H9 (cell line): ENCODE measurements at regions not wholly inside any gene's neighbourhood (a gene's known extent, or its start where the extent isn't known, plus 50 kb on each side); places are given as distances from the start of the nearest gene placed in this dataset.

Source experiments
- DNase-seq: peaks from one replicate; pipeline ENCODE4 v3.0.0-alpha.2; 2017
- H2AFZ ChIP-seq: one replicate; pipeline ENCODE4 v1.6.1; 2013; ENCODE audit warnings: mild to moderate bottlenecking, low read length, control low read depth, moderate library complexity
- H2AK5ac ChIP-seq: 2 replicates; pipeline ENCODE4 v1.6.1; 2013; ENCODE audit warnings: low read length, control low read depth, mixed read lengths; ENCODE audit not compliant: insufficient read length
- H2BK120ac ChIP-seq: one replicate; pipeline ENCODE4 v1.6.1; 2013; ENCODE audit warnings: low read depth, mild to moderate bottlenecking, low read length, control low read depth, inconsistent platforms; ENCODE audit not compliant: poor library complexity, severe bottlenecking
- H2BK12ac ChIP-seq: 2 replicates; pipeline ENCODE4 v1.6.1; 2013; ENCODE audit warnings: low read length, control low read depth, mixed read lengths, low read depth; ENCODE audit not compliant: insufficient read length
- H2BK15ac ChIP-seq: 2 replicates; pipeline ENCODE4 v1.6.1; 2013; ENCODE audit warnings: low read depth, low read length, control low read depth
- H2BK20ac ChIP-seq: one replicate; pipeline ENCODE4 v1.6.1; 2013; ENCODE audit warnings: low read depth, mild to moderate bottlenecking, low read length, control low read depth, inconsistent platforms; ENCODE audit not compliant: poor library complexity, severe bottlenecking
- H2BK5ac ChIP-seq: 2 replicates; pipeline ENCODE4 v1.6.1; 2013; ENCODE audit warnings: low read length, control low read depth, mixed read lengths; ENCODE audit not compliant: insufficient read length
- H3K14ac ChIP-seq: 2 replicates; pipeline ENCODE4 v1.6.1; 2013; ENCODE audit warnings: low read length, control low read depth; ENCODE audit not compliant: insufficient read depth
- H3K18ac ChIP-seq: 2 replicates; pipeline ENCODE4 v1.6.1; 2013; ENCODE audit warnings: low read depth, mild to moderate bottlenecking, mixed read lengths, low read length, control low read depth; ENCODE audit not compliant: insufficient read length
- H3K23ac ChIP-seq: 2 replicates; pipeline ENCODE4 v1.6.1; 2013; ENCODE audit warnings: low read length, control low read depth, mixed read lengths, low read depth; ENCODE audit not compliant: insufficient read length
- H3K23me2 ChIP-seq: 2 replicates; pipeline ENCODE4 v1.6.1; 2013; ENCODE audit warnings: low read depth, mild to moderate bottlenecking, mixed read lengths, low read length, control low read depth; ENCODE audit not compliant: insufficient read length, poor library complexity, severe bottlenecking
- H3K27ac ChIP-seq: 2 replicates; pipeline ENCODE4 v1.5.1; 2013; ENCODE audit warnings: low read length, control low read depth, mixed read lengths, low read depth; ENCODE audit not compliant: insufficient read length
- H3K27me3 ChIP-seq: 2 replicates; pipeline ENCODE4 v1.6.1; 2013; ENCODE audit warnings: low read length, control low read depth, inconsistent platforms; ENCODE audit not compliant: insufficient read depth
- H3K4ac ChIP-seq: 2 replicates; pipeline ENCODE4 v1.6.1; 2013; ENCODE audit warnings: low read depth, mild to moderate bottlenecking, control low read depth, inconsistent platforms, low read length, moderate library complexity
- H3K4me1 ChIP-seq: 2 replicates; pipeline ENCODE4 v1.6.1; 2013; ENCODE audit warnings: low read length, control low read depth, inconsistent platforms; ENCODE audit not compliant: insufficient read depth
- H3K4me2 ChIP-seq: 2 replicates; pipeline ENCODE4 v1.6.1; 2013; ENCODE audit warnings: low read length, control low read depth, mixed read lengths; ENCODE audit not compliant: insufficient read length, insufficient read depth
- H3K56ac ChIP-seq: 2 replicates; pipeline ENCODE4 v1.6.1; 2013; ENCODE audit warnings: low read depth, mild to moderate bottlenecking, mixed read lengths, low read length, control low read depth; ENCODE audit not compliant: insufficient read length
- H3K79me1 ChIP-seq: 2 replicates; pipeline ENCODE4 v1.6.1; 2013; ENCODE audit warnings: low read depth, mild to moderate bottlenecking, moderate library complexity, low read length, control low read depth, inconsistent platforms; ENCODE audit not compliant: insufficient read depth, poor library complexity, severe bottlenecking
- H3K79me2 ChIP-seq: 2 replicates; pipeline ENCODE4 v1.6.1; 2013; ENCODE audit warnings: low read length, control low read depth, inconsistent platforms; ENCODE audit not compliant: insufficient read depth
- H3K9ac ChIP-seq: 2 replicates; pipeline ENCODE4 v1.6.1; 2013; ENCODE audit warnings: low read length, control low read depth, mixed read lengths; ENCODE audit not compliant: insufficient read length; ENCODE audit errors: extremely low read depth
- H3K9me3 ChIP-seq: one replicate; pipeline ENCODE4 v1.6.1; 2013; ENCODE audit warnings: low read depth, low read length, inconsistent platforms; ENCODE audit not compliant: control insufficient read depth
- H3T11ph ChIP-seq: one replicate; pipeline ENCODE4 v1.6.1; 2013; ENCODE audit warnings: mild to moderate bottlenecking, low read length, control low read depth, inconsistent platforms
- H4K20me1 ChIP-seq: one replicate; pipeline ENCODE4 v1.6.1; 2013; ENCODE audit not compliant: control insufficient read depth, insufficient read length, insufficient read depth
- H4K5ac ChIP-seq: 2 replicates; pipeline ENCODE4 v1.6.1; 2013; ENCODE audit warnings: low read depth, mild to moderate bottlenecking, mixed read lengths, low read length, control low read depth; ENCODE audit not compliant: insufficient read length
- H4K8ac ChIP-seq: replicated peaks from 2 replicates; pipeline ENCODE4 v1.6.1; 2013; ENCODE audit warnings: low read length, control low read depth, mixed read lengths, low read depth; ENCODE audit not compliant: insufficient read length
- H4K91ac ChIP-seq: 2 replicates; pipeline ENCODE4 v1.6.1; 2013; ENCODE audit warnings: low read depth, mild to moderate bottlenecking, moderate library complexity, mixed read lengths, low read length, control low read depth; ENCODE audit not compliant: insufficient read length
- H3K27ac Mint-ChIP-seq, 3 experiments: 2 replicates in 2 of 3; 3 replicates in 1 of 3; pipeline ENCODE4 v1.8.0; 2020 to 2021; ENCODE audit warnings: mixed read lengths in 3 of 3, mild to moderate bottlenecking in 1 of 3, moderate library complexity in 1 of 3
- H3K27me3 Mint-ChIP-seq: 2 replicates; pipeline ENCODE4 v1.8.0; 2021; ENCODE audit warnings: low read depth, mild to moderate bottlenecking, moderate library complexity, mixed read lengths
- H3K36me3 Mint-ChIP-seq, 3 experiments: 2 replicates in 2 of 3; 3 replicates in 1 of 3; pipeline ENCODE4 v1.8.0; 2020 to 2021; ENCODE audit warnings: low read depth in 3 of 3, mixed read lengths in 3 of 3; ENCODE audit not compliant: insufficient read depth in 1 of 3
- H3K4me1 Mint-ChIP-seq, 2 experiments: 2 replicates each; pipeline ENCODE4 v1.8.0; 2020; ENCODE audit warnings: mixed read lengths in 2 of 2
- H3K4me3 Mint-ChIP-seq, 2 experiments: 2 replicates in 1 of 2; 3 replicates in 1 of 2; pipeline ENCODE4 v1.8.0; 2020 to 2021; ENCODE audit warnings: mild to moderate bottlenecking in 2 of 2, mixed read lengths in 2 of 2, moderate library complexity in 1 of 2
- H3K9me3 Mint-ChIP-seq, 2 experiments: 2 replicates in 1 of 2; 3 replicates in 1 of 2; pipeline ENCODE4 v1.8.0; 2020; ENCODE audit warnings: mild to moderate bottlenecking in 2 of 2, mixed read lengths in 2 of 2, moderate library complexity in 1 of 2
- WGBS: extraction: QIAGEN DNeasy Blood & Tissue Kit; methylation state at CpG from one replicate; pipeline ENCODE4 v1.1.7; 2013; ENCODE audit warnings: missing lambda C conversion rate, low lambda C conversion rate, mixed read lengths; ENCODE audit not compliant: insufficient read length; ENCODE audit errors: extremely low coverage; 5-methylcytosine and 5-hydroxymethylcytosine counted together
- TF ChIP-seq, protein P1 (sequence below): fragments of 200-600 bp; sonication (generic); conservative IDR thresholded peaks from 3 replicates; pipeline ENCODE4 v1.8.0; 2021; ENCODE audit warnings: antibody characterized with exemption, mild to moderate bottlenecking

DNA sequence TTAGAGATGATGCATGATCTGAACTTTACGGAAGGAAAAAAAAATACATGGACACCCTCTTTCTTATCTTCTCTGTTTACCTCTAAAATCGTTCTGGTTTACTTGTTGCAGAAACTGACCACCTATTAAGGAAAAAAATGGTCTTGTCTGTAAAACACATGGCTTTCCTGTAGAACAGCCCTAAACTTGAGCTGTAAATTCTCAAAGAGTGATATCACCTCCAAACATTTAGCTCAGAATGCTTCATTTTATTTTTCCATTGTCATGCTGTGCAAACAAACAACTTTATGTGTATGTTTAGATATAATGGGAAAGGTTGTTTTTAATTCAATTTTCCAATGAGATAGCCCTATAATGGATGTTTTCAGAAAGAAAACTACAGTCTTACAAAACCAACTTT lies 237.4 kb upstream of the NR2F2 start:
- H3K4me2 ChIP-seq, result no peak overlapping the region
- no CpG with 5 or more reads among the region's 2 CpGs for WGBS

More for the DNA sequence above, 237.4 kb upstream of the NR2F2 start:
- Histone ChIP-seq H2AK5ac (no peak overlapping the region), H3K23ac (no peak overlapping the region), H3K23me2 (no peaks in the 10 kb centered on the region), H3K18ac (no peak overlapping the region), H2BK5ac (no peak overlapping the region), H2BK15ac (no peak overlapping the region), H2BK120ac (no peak overlapping the region), H3K9ac (no peak overlapping the region), H3K79me1 (no peaks in the 10 kb centered on the region), H3K27me3 (peaks cover 20% of the 10 kb centered on the region), H3K4ac (no peak overlapping the region), H2AFZ (no peak overlapping the region), H3K79me2 (no peaks in the 10 kb centered on the region), H4K8ac (no peak overlapping the region), H3K27ac (no peak overlapping the region), H3T11ph (no peak overlapping the region), H2BK12ac (no peak overlapping the region), H4K5ac (no peak overlapping the region), H3K14ac (no peak overlapping the region), H3K56ac (no peak overlapping the region), H2BK20ac (no peak overlapping the region), H4K91ac (no peak overlapping the region), H3K9me3 (no peaks in the 10 kb centered on the region), H3K4me1 (no peaks in the 10 kb centered on the region; the same call in 1 of the 2 replicates), H4K20me1 (no peaks in the 10 kb centered on the region)
- Mint-ChIP-seq H3K4me3 (no peak overlapping the region), H3K4me1 (peaks cover 14 to 31% of the 10 kb centered on the region in 2 experiments), H3K27ac (no peak overlapping the region), H3K9me3 (no peaks in the 10 kb centered on the region; a peak in 2 of 5 replicates), H3K36me3 (no peaks in the 10 kb centered on the region; a peak in 1 of 7 replicates), H3K27me3 (peaks cover 98% of the 10 kb centered on the region)
- TF ChIP-seq, protein P1, sequence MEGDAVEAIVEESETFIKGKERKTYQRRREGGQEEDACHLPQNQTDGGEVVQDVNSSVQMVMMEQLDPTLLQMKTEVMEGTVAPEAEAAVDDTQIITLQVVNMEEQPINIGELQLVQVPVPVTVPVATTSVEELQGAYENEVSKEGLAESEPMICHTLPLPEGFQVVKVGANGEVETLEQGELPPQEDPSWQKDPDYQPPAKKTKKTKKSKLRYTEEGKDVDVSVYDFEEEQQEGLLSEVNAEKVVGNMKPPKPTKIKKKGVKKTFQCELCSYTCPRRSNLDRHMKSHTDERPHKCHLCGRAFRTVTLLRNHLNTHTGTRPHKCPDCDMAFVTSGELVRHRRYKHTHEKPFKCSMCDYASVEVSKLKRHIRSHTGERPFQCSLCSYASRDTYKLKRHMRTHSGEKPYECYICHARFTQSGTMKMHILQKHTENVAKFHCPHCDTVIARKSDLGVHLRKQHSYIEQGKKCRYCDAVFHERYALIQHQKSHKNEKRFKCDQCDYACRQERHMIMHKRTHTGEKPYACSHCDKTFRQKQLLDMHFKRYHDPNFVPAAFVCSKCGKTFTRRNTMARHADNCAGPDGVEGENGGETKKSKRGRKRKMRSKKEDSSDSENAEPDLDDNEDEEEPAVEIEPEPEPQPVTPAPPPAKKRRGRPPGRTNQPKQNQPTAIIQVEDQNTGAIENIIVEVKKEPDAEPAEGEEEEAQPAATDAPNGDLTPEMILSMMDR, result no peak
- DNase-seq, result no peak
